Activated gamma-delta T cell treated with Interleukin-2 at 50 U/mL for 16 hours (primary cell): ENCODE measurements at regions not wholly inside any gene's neighbourhood (a gene's known extent, or its start where the extent isn't known, plus 50 kb on each side); places are given as distances from the start of the nearest gene placed in this dataset.

ENCODE experiments used
- DNase-seq: peaks from one replicate; pipeline ENCODE4 v3.0.0-alpha.2; 2020

GRCh38 chr3:68288085-68288484 lies 633.7 kb upstream of the SUCLG2 start:
- no peak for DNase-seq

GRCh38 chr3:68287101-68287500 lies 632.7 kb upstream of the SUCLG2 start:
- no peak for DNase-seq

- DNase-seq: no peak
Measured at GRCh38 chr3:68274286-68274685, 619.9 kb upstream of the SUCLG2 start.

GRCh38 chr3:68271145-68271544 lies 616.7 kb upstream of the SUCLG2 start:
- no peak for DNase-seq

GRCh38 chr3:68256635-68257223 lies 602.3 kb upstream of the SUCLG2 start:
- DNase-seq: peak; percentile 7

GRCh38 chr3:68249265-68249664 lies 594.9 kb upstream of the SUCLG2 start:
- DNase-seq: no peak

- no peak for DNase-seq
Measured at GRCh38 chr3:68242606-68243005, 588.2 kb upstream of the SUCLG2 start.

- no peak for DNase-seq
Measured at GRCh38 chr3:68239542-68239941, 585.1 kb upstream of the SUCLG2 start.

- DNase-seq: no peak
Measured at GRCh38 chr3:68234076-68234780, 579.8 kb upstream of the SUCLG2 start.

GRCh38 chr3:68228856-68229255 lies 574.4 kb upstream of the SUCLG2 start:
- no peak for DNase-seq

GRCh38 chr3:68220832-68221231 lies 566.4 kb upstream of the SUCLG2 start:
- DNase-seq: no peak

- DNase-seq: no peak
Measured at GRCh38 chr3:68211637-68212036, 557.2 kb upstream of the SUCLG2 start.

GRCh38 chr3:68210635-68211034 lies 556.2 kb upstream of the SUCLG2 start:
- DNase-seq: no peak

GRCh38 chr3:68207327-68207726 lies 552.9 kb upstream of the SUCLG2 start:
- no peak for DNase-seq

- no peak for DNase-seq
Measured at GRCh38 chr3:68206524-68207117, 552.2 kb upstream of the SUCLG2 start.

GRCh38 chr3:68186733-68187132 lies 532.3 kb upstream of the SUCLG2 start:
- DNase-seq: no peak

GRCh38 chr3:68176600-68176999 lies 522.2 kb upstream of the SUCLG2 start:
- DNase-seq: no peak

GRCh38 chr3:68173012-68173634 lies 518.7 kb upstream of the SUCLG2 start:
- no peak for DNase-seq

GRCh38 chr3:68172039-68172438 lies 517.6 kb upstream of the SUCLG2 start:
- DNase-seq: no peak

GRCh38 chr3:68163968-68164367 lies 509.6 kb upstream of the SUCLG2 start:
- no peak for DNase-seq

- DNase-seq: no peak
Measured at GRCh38 chr3:68163062-68163461, 508.6 kb upstream of the SUCLG2 start.

GRCh38 chr3:68162644-68163043 lies 508.2 kb upstream of the SUCLG2 start:
- no peak for DNase-seq

- DNase-seq: no peak
Measured at GRCh38 chr3:68151359-68151758, 496.9 kb upstream of the SUCLG2 start.

- no peak for DNase-seq
Measured at GRCh38 chr3:68148447-68148846, 494.0 kb upstream of the SUCLG2 start.
